GM12873 (cell line): ENCODE measurements at regions not wholly inside any gene's neighbourhood (a gene's known extent, or its start where the extent isn't known, plus 50 kb on each side); places are given as distances from the start of the nearest gene placed in this dataset.

ENCODE experiments used
- TF ChIP-seq, protein P1 (sequence below): IDR thresholded peaks from 2 replicates; pipeline ENCODE4 v1.5.1; 2012; ENCODE audit warnings: low read depth, mild to moderate bottlenecking, moderate library complexity, low read length, control low read depth; ENCODE audit not compliant: insufficient read depth; ENCODE audit errors: missing control alignments

DNA sequence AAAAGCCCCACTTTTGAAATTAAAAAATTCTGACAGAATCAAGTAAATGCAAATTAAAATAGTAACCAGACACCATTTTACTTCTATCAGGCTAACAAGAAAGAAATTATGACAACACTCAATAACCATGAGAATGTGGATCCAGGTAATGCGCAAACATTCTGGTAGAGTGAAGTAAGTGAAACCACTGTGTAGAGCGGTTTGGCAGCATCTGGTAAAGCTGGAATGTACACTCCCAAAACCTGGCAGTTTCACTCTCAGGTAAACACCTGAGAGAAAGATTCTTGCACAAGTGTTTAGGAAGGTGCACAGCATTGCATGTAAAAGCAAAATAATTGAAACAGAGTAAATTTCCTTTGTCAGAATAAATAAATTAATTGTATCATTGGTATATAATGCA is 81.8 kb downstream of the TRIML1 start:
- TF ChIP-seq, protein P1, sequence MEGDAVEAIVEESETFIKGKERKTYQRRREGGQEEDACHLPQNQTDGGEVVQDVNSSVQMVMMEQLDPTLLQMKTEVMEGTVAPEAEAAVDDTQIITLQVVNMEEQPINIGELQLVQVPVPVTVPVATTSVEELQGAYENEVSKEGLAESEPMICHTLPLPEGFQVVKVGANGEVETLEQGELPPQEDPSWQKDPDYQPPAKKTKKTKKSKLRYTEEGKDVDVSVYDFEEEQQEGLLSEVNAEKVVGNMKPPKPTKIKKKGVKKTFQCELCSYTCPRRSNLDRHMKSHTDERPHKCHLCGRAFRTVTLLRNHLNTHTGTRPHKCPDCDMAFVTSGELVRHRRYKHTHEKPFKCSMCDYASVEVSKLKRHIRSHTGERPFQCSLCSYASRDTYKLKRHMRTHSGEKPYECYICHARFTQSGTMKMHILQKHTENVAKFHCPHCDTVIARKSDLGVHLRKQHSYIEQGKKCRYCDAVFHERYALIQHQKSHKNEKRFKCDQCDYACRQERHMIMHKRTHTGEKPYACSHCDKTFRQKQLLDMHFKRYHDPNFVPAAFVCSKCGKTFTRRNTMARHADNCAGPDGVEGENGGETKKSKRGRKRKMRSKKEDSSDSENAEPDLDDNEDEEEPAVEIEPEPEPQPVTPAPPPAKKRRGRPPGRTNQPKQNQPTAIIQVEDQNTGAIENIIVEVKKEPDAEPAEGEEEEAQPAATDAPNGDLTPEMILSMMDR, result no peak

DNA sequence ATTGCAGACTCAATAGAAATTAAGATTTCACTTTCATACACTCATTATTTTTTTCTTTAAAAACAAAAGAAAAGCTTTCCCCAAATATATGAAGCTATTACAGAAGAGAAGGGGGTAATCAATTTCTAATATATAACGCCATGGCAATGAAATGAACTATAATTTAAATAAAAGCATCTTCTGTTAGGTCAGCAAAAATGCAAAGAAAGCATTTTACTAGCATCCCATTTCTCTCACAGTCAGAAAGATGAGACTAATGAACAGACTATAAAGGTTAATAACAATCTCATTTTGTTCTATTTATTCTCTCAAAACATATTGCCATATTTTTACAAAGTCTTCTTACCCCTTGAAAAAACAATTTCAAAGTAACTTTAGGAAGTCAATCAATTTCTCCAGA is 89.0 kb downstream of the TRIML1 start:
- TF ChIP-seq, protein P1, result no peak

DNA sequence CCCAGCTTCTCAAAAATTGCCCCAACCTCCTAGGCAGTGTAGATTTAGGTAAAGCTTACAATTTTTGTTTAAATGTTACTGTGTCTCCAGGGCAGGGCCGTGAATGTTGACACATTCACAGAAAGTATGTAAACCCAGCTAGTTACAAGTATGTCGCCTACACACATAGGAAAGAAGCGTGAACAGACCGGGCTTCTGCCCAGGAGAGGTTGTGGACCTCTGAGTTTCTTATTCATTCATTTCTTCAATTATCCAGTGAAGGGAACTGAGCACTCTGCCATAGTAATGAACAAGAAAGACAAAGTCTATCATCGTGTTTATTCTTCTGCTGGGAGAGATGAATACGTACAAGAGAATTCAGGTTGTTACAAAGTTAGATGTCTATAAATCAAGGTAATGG is 93.2 kb downstream of the TRIML1 start:
- TF ChIP-seq, protein P1, result no peak

DNA sequence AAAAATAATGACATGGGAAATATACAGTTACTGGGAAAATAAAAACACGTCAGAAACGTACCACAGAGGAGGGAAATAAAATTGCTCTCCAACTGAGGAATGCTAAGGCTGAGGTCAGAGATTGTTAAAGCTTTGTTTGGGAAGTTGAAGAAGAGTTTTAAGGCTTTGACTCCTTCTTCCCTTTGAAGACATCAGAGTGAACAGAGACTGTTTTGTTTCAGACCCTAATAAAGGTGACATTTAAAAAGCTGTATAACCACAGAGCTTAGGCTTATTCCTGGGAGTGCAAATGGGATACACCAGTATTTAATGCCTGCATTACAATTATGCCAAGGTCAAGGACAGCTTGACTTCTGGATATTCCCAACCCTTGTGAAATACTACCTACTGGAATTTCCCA is 102.8 kb downstream of the TRIML1 start:
- TF ChIP-seq, protein P1, result no peak

DNA sequence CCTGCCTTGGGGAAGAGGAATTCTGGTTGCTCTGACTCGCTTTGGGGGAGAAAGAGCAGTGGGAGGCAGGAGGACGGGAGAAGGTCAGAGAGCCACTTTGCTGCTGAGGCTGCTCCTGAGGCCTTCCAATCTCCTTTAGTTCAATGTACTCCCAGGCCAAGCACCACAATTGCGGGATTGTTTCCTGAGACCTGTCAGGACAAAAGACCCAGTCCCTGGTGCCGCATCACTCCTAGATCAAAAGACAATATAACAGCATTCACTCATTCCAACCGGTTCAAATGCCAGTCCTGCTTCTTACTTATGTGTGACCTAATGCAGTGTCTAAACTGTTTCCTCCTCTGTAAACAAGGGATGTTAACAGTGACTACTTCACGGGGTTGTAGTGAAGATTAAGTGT is 106.4 kb downstream of the TRIML1 start:
- TF ChIP-seq, protein P1, result no peak

DNA sequence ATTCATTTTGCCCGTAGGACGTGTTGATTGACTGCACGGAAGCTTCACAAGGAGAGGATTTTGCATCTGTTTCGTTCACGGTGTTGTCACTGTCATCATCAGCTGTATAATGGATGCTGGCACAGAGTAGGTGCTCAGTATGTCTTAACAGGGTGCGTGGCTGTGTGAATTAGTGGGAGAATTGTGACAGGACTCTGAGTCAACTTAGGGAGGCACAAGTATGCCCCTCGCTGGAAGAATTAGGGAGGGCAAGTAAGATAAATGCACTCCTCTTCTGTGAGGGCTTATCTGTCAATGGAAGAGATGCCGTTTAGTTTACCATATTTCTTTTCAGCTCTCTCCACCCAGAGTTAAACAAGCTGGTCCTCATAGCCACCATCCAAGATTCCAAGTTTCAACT is 107.2 kb downstream of the TRIML1 start:
- TF ChIP-seq, protein P1, result no peak

DNA sequence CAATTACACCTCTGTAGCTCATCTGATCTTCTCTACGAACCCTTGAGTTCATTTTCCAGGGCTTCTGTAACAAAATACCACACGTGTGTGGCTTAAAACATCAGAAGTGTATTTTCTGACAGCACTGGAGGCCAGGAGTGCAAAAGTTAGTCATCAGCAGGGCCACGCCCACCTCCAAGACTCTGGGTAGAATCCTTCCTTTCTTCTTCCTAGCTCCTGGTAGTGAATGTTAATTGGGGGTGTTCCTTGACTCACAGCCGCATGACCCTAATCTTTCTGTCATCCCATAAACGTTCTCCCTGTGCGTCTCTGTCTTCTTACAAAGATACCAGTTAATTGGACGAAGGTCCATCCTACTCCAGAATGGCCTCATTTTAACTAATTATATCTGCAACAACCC is 115.0 kb downstream of the TRIML1 start:
- TF ChIP-seq, protein P1, result no peak
